ENCODE measurements at regions not wholly inside any gene's neighbourhood (a gene's known extent, or its start where the extent isn't known, plus 50 kb on each side); places are given as distances from the start of the nearest gene placed in this dataset.

DNA sequence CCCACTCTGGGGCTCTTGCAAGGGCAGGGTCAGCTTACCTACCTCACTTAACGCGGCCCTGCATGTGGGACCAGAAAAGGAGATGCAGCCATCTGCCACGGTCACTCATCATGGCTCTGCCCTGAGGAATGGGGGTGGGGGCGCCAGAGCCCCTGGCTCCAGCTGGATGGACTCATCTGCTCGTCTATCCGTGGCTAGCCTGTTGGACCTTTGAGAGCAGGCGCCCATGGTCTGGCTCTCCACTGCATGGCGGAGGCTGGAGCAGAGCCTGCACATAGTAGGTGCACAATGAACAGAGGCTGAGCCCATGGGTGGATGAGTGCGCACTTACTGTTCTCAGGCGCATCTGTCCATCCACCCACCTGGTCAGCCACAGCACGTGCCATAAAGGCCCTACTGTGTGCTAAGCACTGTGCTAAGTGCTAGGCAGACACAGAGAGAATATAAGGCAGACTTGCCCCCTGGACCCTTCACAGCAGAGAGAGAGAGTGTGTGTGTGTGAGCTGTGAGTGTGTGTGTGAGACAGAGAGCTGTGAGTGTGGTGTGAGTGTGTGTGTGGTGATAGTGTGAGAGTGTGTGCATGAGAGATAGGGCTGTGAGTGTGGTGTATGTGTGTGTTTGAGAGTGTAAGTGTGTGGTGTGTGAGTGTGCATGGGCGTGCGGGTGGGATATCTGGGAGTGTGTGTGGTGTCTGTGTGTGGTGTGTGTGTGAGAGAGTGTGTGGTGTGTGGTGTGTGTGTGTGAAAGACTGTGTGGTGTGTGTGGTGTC, 151.3 kb downstream of the TFCP2L1 start (continued):
- no peak for TF ChIP-seq BCLAF1 (IDR thresholded peaks at IDR 0.05)

DNA sequence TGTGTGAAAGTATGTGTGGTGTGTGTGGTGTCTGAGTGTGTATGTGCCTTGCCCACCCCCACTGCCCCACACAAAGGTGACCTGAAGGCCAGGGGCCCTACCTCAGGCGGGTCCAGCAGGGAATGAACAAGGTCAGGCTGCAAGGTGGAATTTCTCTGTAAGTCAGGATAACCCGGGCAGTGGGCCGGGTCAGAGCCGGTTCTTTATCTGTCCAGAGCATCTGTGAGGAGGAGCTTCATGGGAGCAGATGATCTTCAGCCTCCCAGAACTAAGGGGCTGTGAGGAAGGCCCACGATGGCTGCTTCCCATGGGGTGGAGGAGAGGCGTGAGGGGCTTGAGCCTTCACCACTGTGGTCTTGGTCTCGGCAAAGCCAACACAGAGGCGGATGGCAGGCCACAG, 150.3 kb downstream of the TFCP2L1 start:
- H3K36me3 ChIP-seq (replicated peaks in 1 of 2; ENCODE audit: control insufficient read depth in 1 of 2, insufficient read depth in 2 of 2, low read length in 2 of 2): no peaks in the 10 kb centered on the region
- H3K4me3 ChIP-seq (replicated peaks in 1 of 3; ENCODE audit: insufficient read depth in 1 of 3, low read depth in 2 of 3, low read length in 3 of 3): no peak overlapping the region
- H3K4me2 ChIP-seq (ENCODE audit: low read depth, low read length): no peak overlapping the region
- H3K4me1 ChIP-seq (ENCODE audit: insufficient read depth, low read length): no peaks in the 10 kb centered on the region
- POLR2A ChIA-PET: no interaction called here
- intact Hi-C loops (cut with micrococcal nuclease; ENCODE audit: unreplicated experiment): no loop called here
- no peaks in the 10 kb centered on the region for H4K20me1 ChIP-seq (ENCODE audit: insufficient read depth, low read length)
- CTCF ChIA-PET (ENCODE audit: low intra/inter-chr PET ratio, low total read pairs): no interaction called here
- DNase-seq (ENCODE audit: low spot score): no peak
- 0% methylated on average over 2 of the region's 8 CpGs for WGBS (ENCODE audit: low lambda C conversion rate)
- no peak overlapping the region for H3K9ac ChIP-seq (ENCODE audit: insufficient read depth, low read depth, low read length)
- H2AFZ ChIP-seq (ENCODE audit: low read length): no peak overlapping the region
- H3K79me2 ChIP-seq (ENCODE audit: insufficient read depth, low read length): no peaks in the 10 kb centered on the region
- in situ Hi-C loops (cut with HindIII; ENCODE audit: extremely low pct_ligation_motif_present, low pct_unique_long_range_greater_than_20kb): no loop called here
- no TSS peak for BruUV-seq (replicated peaks)
- no peak overlapping the region for H3K27ac ChIP-seq (ENCODE audit: extremely low read length, insufficient read depth, low read length)
- H3K9me3 ChIP-seq (ENCODE audit: low read length): no peaks in the 10 kb centered on the region
- ATAC-seq: no peak
- no peak for FAIRE-seq
- H3K27me3 ChIP-seq (ENCODE audit: control insufficient read depth in 1 of 2, insufficient read depth in 2 of 2, low read length in 2 of 2): peaks cover 0 to 21% of the 10 kb centered on the region in 2 experiments; a peak in 3 of 5 replicates
- TF ChIP-seq ZNF616 (CRISPR knock-in tag; IDR thresholded peaks at IDR 0.05; ENCODE audit: low read depth) (no peak), HNRNPL (IDR thresholded peaks at IDR 0.05; ENCODE audit: low read depth, low read length) (0 out of 2 replicates have a peak, but pooled peaks have one; percentile 33)

All from HepG2 (cell line).